Spleen (tissue), 11 donors: ENCODE measurements at regions not wholly inside any gene's neighbourhood (a gene's known extent, or its start where the extent isn't known, plus 50 kb on each side); places are given as distances from the start of the nearest gene placed in this dataset.

Experiments used
- DNase-seq: peaks from one replicate; pipeline ENCODE4 v3.0.0-alpha.2; 2020
- H3K27ac ChIP-seq, 8 donors: fragments of 200-600 bp; sonication (generic) in 7 of 8; 1 replicate in 4 of 8; 2 replicates in 4 of 8; pipeline versions ENCODE4 v1.5.0 to v1.8.0; 2016 to 2021; ENCODE audit warnings: inconsistent platforms in 4 of 8, mild to moderate bottlenecking in 4 of 8, moderate library complexity in 1 of 8
- H3K27me3 ChIP-seq, 7 donors: fragments of 200-600 bp; sonication (generic) in 6 of 7; replicated peaks in 1 of 7; 1 replicate in 4 of 7; 2 replicates in 3 of 7; pipeline versions ENCODE4 v1.5.0 to v1.8.0; 2016 to 2021; ENCODE audit warnings: inconsistent platforms in 3 of 7, mild to moderate bottlenecking in 1 of 7
- H3K36me3 ChIP-seq, 6 donors: fragments of 200-600 bp; sonication (generic) in 5 of 6; 1 replicate in 4 of 6; 2 replicates in 2 of 6; pipeline versions ENCODE4 v1.5.0 to v1.8.0; 2016 to 2021; ENCODE audit warnings: inconsistent platforms in 2 of 6
- H3K4me1 ChIP-seq, 6 donors: fragments of 200-600 bp; sonication (generic) in 5 of 6; 1 replicate in 3 of 6; 2 replicates in 3 of 6; pipeline versions ENCODE4 v1.5.0 to v1.8.0; 2016 to 2021; ENCODE audit warnings: inconsistent platforms in 3 of 6
- H3K4me3 ChIP-seq, 8 donors: fragments of 200-600 bp; sonication (generic) in 7 of 8; 1 replicate in 4 of 8; 2 replicates in 4 of 8; pipeline versions ENCODE4 v1.5.0 to v1.8.0; 2016 to 2021; ENCODE audit warnings: inconsistent platforms in 4 of 8, mild to moderate bottlenecking in 4 of 8, moderate library complexity in 2 of 8
- H3K9me3 ChIP-seq, 8 donors: fragments of 200-600 bp; sonication (generic) in 7 of 8; 1 replicate in 4 of 8; 2 replicates in 4 of 8; pipeline versions ENCODE4 v1.5.0 to v1.8.0; 2016 to 2021; ENCODE audit warnings: inconsistent platforms in 4 of 8
- CTCF ChIP-seq, 11 experiments: fragments of 200-600 bp in 7 of 11; fragments of 450-650 bp in 4 of 11; sonication (generic) in 4 of 11; IDR thresholded peaks in 8 of 11; conservative IDR thresholded peaks in 3 of 11; 1 replicate in 7 of 11; 2 replicates in 4 of 11; pipeline versions ENCODE4 v1.4.0 to v1.8.0; 2016 to 2021; ENCODE audit warnings: antibody characterized with exemption in 11 of 11, inconsistent platforms in 4 of 11, mild to moderate bottlenecking in 1 of 11
- POLR2A ChIP-seq, 3 donors: fragments of 450-650 bp; IDR thresholded peaks; one replicate each; pipeline ENCODE4 v1.5.1; 2017; ENCODE audit warnings: antibody characterized with exemption in 3 of 3, mild to moderate bottlenecking in 1 of 3
- POLR2AphosphoS5 ChIP-seq, 3 donors: sonication (generic); formaldehyde crosslinking; IDR thresholded peaks; one replicate each; pipeline ENCODE4 v1.5.1; 2017; ENCODE audit warnings: antibody characterized with exemption in 3 of 3
- WGBS, 5 donors: extraction: QIAGEN DNeasy Blood & Tissue Kit in 3 of 5; methylation state at CpG; one replicate each; pipeline versions ENCODE4 v1.1.5 to v1.1.7; 2013 to 2018; 5-methylcytosine and 5-hydroxymethylcytosine counted together
- intact Hi-C: fragments of 100-400 bp; cut with DNase I; formaldehyde crosslinking; loops from one replicate; pipeline ENCODE4 v1.15.0; 2023; ENCODE audit warnings: low total_unique reads
- donor health status: healthy with polysubstance abuse.
- donor health status: DM: no; HTN: no; CAD: no; lungs with moderate emphysema.
- donor health status: DM: no; HTN: no; CAD: no.
- donor health status: Bipolar disorder and iron deficiency.
- donor health status: healthy.
- donor health status: DM: no; HTN: no; CAD: no.
- donor health status: DM: yes; HTN: yes; CAD: no.

GRCh38 chr6:113508249-113508648 is 348.9 kb upstream of the MARCKS start:
- intact Hi-C loops = no loop called here
- Histone ChIP-seq H3K27me3 (no peaks in the 10 kb centered on the region), H3K4me3 (no peak overlapping the region), H3K36me3 (no peaks in the 10 kb centered on the region), H3K27ac (no peak overlapping the region), H3K9me3 (no peaks in the 10 kb centered on the region), H3K4me1 (no peaks in the 10 kb centered on the region)
- DNase-seq = no peak
- 80 to 89% (median 84%) methylated on average over 3 of the region's 3 CpGs for WGBS, 5 donors
- TF ChIP-seq CTCF (IDR thresholded peaks at IDR 0.05 in 8 of 11, conservative IDR thresholded peaks at IDR 0.05 in 3 of 11) (no peak), POLR2AphosphoS5 (IDR thresholded peaks at IDR 0.05) (no peak)

- WGBS, 5 donors = 69 to 95% (median 90%) methylated on average over 2 of the region's 2 CpGs
- no peaks in the 10 kb centered on the region for H3K36me3 ChIP-seq
- no peaks in the 10 kb centered on the region for H3K27me3 ChIP-seq
- H3K27ac ChIP-seq = no peak overlapping the region
- H3K9me3 ChIP-seq = no peaks in the 10 kb centered on the region
- no peaks in the 10 kb centered on the region for H3K4me1 ChIP-seq
- H3K4me3 ChIP-seq = no peak overlapping the region
- intact Hi-C loops = no loop called here
- TF ChIP-seq POLR2AphosphoS5 (IDR thresholded peaks at IDR 0.05) (no peak), POLR2A (IDR thresholded peaks at IDR 0.05) (no peak)
- no peak for DNase-seq
These were observed 346.0 kb upstream of the MARCKS start for GRCh38 chr6:113511100-113511499.

- no peaks in the 10 kb centered on the region for H3K9me3 ChIP-seq
- TF ChIP-seq POLR2A (IDR thresholded peaks at IDR 0.05) = no peak
- TF ChIP-seq CTCF (IDR thresholded peaks at IDR 0.05 in 8 of 11, conservative IDR thresholded peaks at IDR 0.05 in 3 of 11) = no peak
- no peak for TF ChIP-seq POLR2AphosphoS5 (IDR thresholded peaks at IDR 0.05)
- WGBS, 5 donors = 79 to 87% (median 83%) methylated on average over 2 of the region's 2 CpGs
- no peaks in the 10 kb centered on the region for H3K4me1 ChIP-seq
- H3K27me3 ChIP-seq = no peaks in the 10 kb centered on the region
- intact Hi-C loops = no loop called here
- no peak for DNase-seq
- no peaks in the 10 kb centered on the region for H3K36me3 ChIP-seq
- H3K27ac ChIP-seq = no peak overlapping the region
- H3K4me3 ChIP-seq = no peak overlapping the region
These were observed 344.6 kb upstream of the MARCKS start for GRCh38 chr6:113512576-113512975.

DNA sequence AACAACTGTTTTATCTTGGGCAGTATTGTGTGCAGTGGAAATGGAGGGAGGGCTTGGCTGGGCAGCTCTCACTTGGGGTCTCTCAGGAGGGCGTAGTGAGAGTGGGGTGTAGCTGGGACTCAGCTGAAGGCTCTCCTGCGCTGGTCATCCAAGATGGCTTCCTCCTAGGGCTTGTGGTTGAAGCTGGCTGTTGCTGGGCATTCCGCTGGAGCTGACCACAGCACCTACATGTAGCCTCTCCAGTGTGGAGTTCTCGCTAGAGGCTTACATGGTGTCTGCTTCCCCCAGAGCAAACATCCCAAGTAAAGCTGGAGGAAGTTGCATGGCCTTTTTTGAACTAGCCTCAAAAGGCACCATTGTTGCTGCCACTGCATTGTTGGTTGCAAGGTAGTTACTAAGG is 344.1 kb upstream of the MARCKS start:
- no peak overlapping the region for H3K4me3 ChIP-seq
- no peaks in the 10 kb centered on the region for H3K27me3 ChIP-seq
- no peak for TF ChIP-seq POLR2A (IDR thresholded peaks at IDR 0.05)
- TF ChIP-seq CTCF (IDR thresholded peaks at IDR 0.05 in 8 of 11, conservative IDR thresholded peaks at IDR 0.05 in 3 of 11) = no peak
- TF ChIP-seq POLR2AphosphoS5 (IDR thresholded peaks at IDR 0.05) = no peak
- intact Hi-C loops = no loop called here
- no peaks in the 10 kb centered on the region for H3K4me1 ChIP-seq
- H3K36me3 ChIP-seq = no peaks in the 10 kb centered on the region
- no peak overlapping the region for H3K27ac ChIP-seq
- DNase-seq = no peak
- WGBS, 5 donors = 90 to 94% (median 92%) methylated on average over 3 to 4 of the region's 4 CpGs
- no peaks in the 10 kb centered on the region for H3K9me3 ChIP-seq

GRCh38 chr6:113522376-113522775 is 334.8 kb upstream of the MARCKS start:
- Histone ChIP-seq H3K36me3 (no peaks in the 10 kb centered on the region), H3K4me1 (no peaks in the 10 kb centered on the region), H3K27me3 (no peaks in the 10 kb centered on the region), H3K27ac (no peak overlapping the region), H3K4me3 (no peak overlapping the region), H3K9me3 (no peaks in the 10 kb centered on the region)
- TF ChIP-seq POLR2AphosphoS5 (IDR thresholded peaks at IDR 0.05) = no peak
- TF ChIP-seq CTCF (IDR thresholded peaks at IDR 0.05 in 8 of 11, conservative IDR thresholded peaks at IDR 0.05 in 3 of 11) = no peak
- WGBS, 5 donors = 84 to 100% (median 88%) methylated on average over 1 of the region's 1 CpG
- no peak for DNase-seq
- intact Hi-C loops = no loop called here
